Left renal cortex interstitium (tissue), 4 donors: ENCODE measurements at regions not wholly inside any gene's neighbourhood (a gene's known extent, or its start where the extent isn't known, plus 50 kb on each side); places are given as distances from the start of the nearest gene placed in this dataset.
"Not testable (repeated sequence)": the region's sequence is repeated elsewhere in the genome, so short reads cannot be mapped to it uniquely, and the experiment has no call there.

Source experiments
- DNase-seq, 4 donors: peaks; one replicate each; pipeline ENCODE4 v3.0.0-alpha.2; 2013; ENCODE audit warnings: low read depth in 4 of 4, low spot score in 2 of 4, missing footprints in 1 of 4

- no peak for DNase-seq
These were observed 312.9 kb downstream of the GJA1 start for GRCh38 chr6:121748376-121748775.

GRCh38 chr6:121748850-121749249 lies 313.4 kb downstream of the GJA1 start:
- no peak for DNase-seq

GRCh38 chr6:121755485-121755884 lies 320.0 kb downstream of the GJA1 start:
- no peak for DNase-seq

GRCh38 chr6:121756666-121757065 lies 321.2 kb downstream of the GJA1 start:
- DNase-seq = no peak

- DNase-seq = no peak
These were observed 323.9 kb downstream of the GJA1 start for GRCh38 chr6:121759370-121759769.

GRCh38 chr6:121760191-121760590 lies 324.7 kb downstream of the GJA1 start:
- DNase-seq = no peak

GRCh38 chr6:121760745-121761144 lies 325.3 kb downstream of the GJA1 start:
- DNase-seq = no peak

GRCh38 chr6:121764493-121764892 lies 329.0 kb downstream of the GJA1 start:
- DNase-seq = no peak

- no peak for DNase-seq
These were observed 329.6 kb downstream of the GJA1 start for GRCh38 chr6:121765060-121765459.

GRCh38 chr6:121767211-121767610 lies 331.8 kb downstream of the GJA1 start:
- no peak for DNase-seq

GRCh38 chr6:121770943-121771342 lies 335.5 kb downstream of the GJA1 start:
- no peak for DNase-seq

- DNase-seq = no peak
These were observed 336.7 kb downstream of the GJA1 start for GRCh38 chr6:121771937-121772720.

- DNase-seq = no peak
These were observed 340.6 kb downstream of the GJA1 start for GRCh38 chr6:121776054-121776453.

GRCh38 chr6:121780325-121781321 lies 345.2 kb downstream of the GJA1 start:
- DNase-seq = peak; percentile 22 to 40 (median 39)

- no peak for DNase-seq
These were observed 356.2 kb downstream of the GJA1 start for GRCh38 chr6:121791396-121792315.

- DNase-seq = no peak
These were observed 359.2 kb downstream of the GJA1 start for GRCh38 chr6:121794630-121795029.

GRCh38 chr6:121797598-121797997 lies 362.2 kb downstream of the GJA1 start:
- not testable (repeated sequence) for DNase-seq

- not testable (repeated sequence) for DNase-seq
These were observed 362.7 kb downstream of the GJA1 start for GRCh38 chr6:121798126-121798525.

GRCh38 chr6:121799574-121799973 lies 364.1 kb downstream of the GJA1 start:
- no peak for DNase-seq

GRCh38 chr6:121800047-121800446 lies 364.6 kb downstream of the GJA1 start:
- no peak for DNase-seq
